ENCODE measurements at regions not wholly inside any gene's neighbourhood (a gene's known extent, or its start where the extent isn't known, plus 50 kb on each side); places are given as distances from the start of the nearest gene placed in this dataset.

GRCh38 chr21:35162831-35163230 lies 113.7 kb upstream of the RUNX1 start:
- intact Hi-C loops (cut with micrococcal nuclease; ENCODE audit: unreplicated experiment): no loop called here
- BruUV-seq (replicated peaks): no TSS peak
- TF ChIP-seq TAF15 (IDR thresholded peaks at IDR 0.05; ENCODE audit: low read depth, low read length, poor library complexity, severe bottlenecking): no peak
- no peak for TF ChIP-seq NCOR1 (IDR thresholded peaks at IDR 0.05; ENCODE audit: borderline replicate concordance, low read length)
- no peak for TF ChIP-seq ZFP1 (CRISPR knock-in tag; IDR thresholded peaks at IDR 0.05)
- no peak for TF ChIP-seq ZNF709 (CRISPR knock-in tag; IDR thresholded peaks at IDR 0.05)
- TF ChIP-seq BRD4 (CRISPR knock-in tag; IDR thresholded peaks at IDR 0.05): no peak
- no peak for TF ChIP-seq HNRNPH1 (optimal IDR thresholded peaks at IDR 0.05; ENCODE audit: low read depth, low read length)
- TF ChIP-seq NKX3-1 (CRISPR knock-in tag; IDR thresholded peaks at IDR 0.05): no peak
- TF ChIP-seq FOXA3 (CRISPR knock-in tag; IDR thresholded peaks at IDR 0.05): no peak
- TF ChIP-seq TBX2 (CRISPR knock-in tag; IDR thresholded peaks at IDR 0.05; ENCODE audit: borderline replicate concordance): no peak
- TF ChIP-seq REXO4 (CRISPR knock-in tag; IDR thresholded peaks at IDR 0.05; ENCODE audit: borderline replicate concordance): no peak
- no peak for TF ChIP-seq ZNF101 (CRISPR knock-in tag; IDR thresholded peaks at IDR 0.05; ENCODE audit: borderline replicate concordance, low read depth)
- TF ChIP-seq ZNF670 (CRISPR knock-in tag; IDR thresholded peaks at IDR 0.05; ENCODE audit: borderline replicate concordance): no peak
- no peak for TF ChIP-seq ZNF276 (CRISPR knock-in tag; IDR thresholded peaks at IDR 0.05; ENCODE audit: low read depth)
- no peak for TF ChIP-seq AHR (CRISPR knock-in tag; IDR thresholded peaks at IDR 0.05)
- TF ChIP-seq ATF5 (CRISPR knock-in tag; IDR thresholded peaks at IDR 0.05; ENCODE audit: low read depth): no peak
- POLR2A ChIA-PET: no interaction called here
- Histone ChIP-seq H3K27ac (ENCODE audit: extremely low read length, insufficient read depth, low read length) (no peak overlapping the region), H3K9me3 (ENCODE audit: low read length) (no peaks in the 10 kb centered on the region), H3K27me3 (ENCODE audit: control insufficient read depth in 1 of 2, insufficient read depth in 2 of 2, low read length in 2 of 2) (no peaks in the 10 kb centered on the region; a peak in 1 of 5 replicates), H4K20me1 (ENCODE audit: insufficient read depth, low read length) (no peaks in the 10 kb centered on the region), H3K4me2 (ENCODE audit: low read depth, low read length) (no peak overlapping the region), H2AFZ (ENCODE audit: low read length) (no peak overlapping the region), H3K4me3 (replicated peaks in 1 of 3; ENCODE audit: insufficient read depth in 1 of 3, low read depth in 2 of 3, low read length in 3 of 3) (no peak overlapping the region), H3K9ac (ENCODE audit: insufficient read depth, low read depth, low read length) (no peak overlapping the region), H3K4me1 (ENCODE audit: insufficient read depth, low read length) (no peaks in the 10 kb centered on the region), H3K36me3 (replicated peaks in 1 of 2; ENCODE audit: control insufficient read depth in 1 of 2, insufficient read depth in 2 of 2, low read length in 2 of 2) (no peaks in the 10 kb centered on the region), H3K79me2 (ENCODE audit: insufficient read depth, low read length) (no peaks in the 10 kb centered on the region)
- FAIRE-seq (no peak), DNase-seq (ENCODE audit: low spot score) (no peak), ATAC-seq (no peak)
- CTCF ChIA-PET (ENCODE audit: low intra/inter-chr PET ratio, low total read pairs): no interaction called here
- WGBS (ENCODE audit: low lambda C conversion rate): 13% methylated on average over 3 of the region's 3 CpGs
- in situ Hi-C loops (cut with HindIII; ENCODE audit: extremely low pct_ligation_motif_present, low pct_unique_long_range_greater_than_20kb): no loop called here

All from HepG2 (cell line).